Stimulated activated CD4-positive, alpha-beta T cell treated with anti-CD3 and anti-CD28 coated beads, Interleukin-15, amount 100 ng/mL, for 48 hours (primary cell): ENCODE measurements at regions not wholly inside any gene's neighbourhood (a gene's known extent, or its start where the extent isn't known, plus 50 kb on each side); places are given as distances from the start of the nearest gene placed in this dataset.

Source experiments
- DNase-seq, 2 donors: peaks; one replicate each; pipeline ENCODE4 v3.0.0-alpha.2; 2020; ENCODE audit warnings: low read depth in 2 of 2

- no peak for DNase-seq
Measured at GRCh38 chr7:38002689-38003088, 82.2 kb downstream of the EPDR1 start.

GRCh38 chr7:38006559-38006958 is 86.1 kb downstream of the EPDR1 start:
- DNase-seq, result no peak

- no peak for DNase-seq
Measured at GRCh38 chr7:38007096-38007495, 86.7 kb downstream of the EPDR1 start.

- DNase-seq, result no peak
Measured at GRCh38 chr7:38013246-38013645, 92.8 kb downstream of the EPDR1 start.

GRCh38 chr7:38016567-38016966 is 96.1 kb downstream of the EPDR1 start:
- DNase-seq, result no peak

- no peak for DNase-seq
Measured at GRCh38 chr7:38017320-38017719, 96.9 kb downstream of the EPDR1 start.

GRCh38 chr7:38020121-38020785 is 99.8 kb downstream of the EPDR1 start:
- no peak for DNase-seq

- no peak for DNase-seq
Measured at GRCh38 chr7:38021892-38022291, 101.5 kb downstream of the EPDR1 start.

- no peak for DNase-seq
Measured at GRCh38 chr7:38025815-38026214, 105.4 kb downstream of the EPDR1 start.

GRCh38 chr7:38027884-38028455 is 107.5 kb downstream of the EPDR1 start:
- DNase-seq, result no peak

GRCh38 chr7:38034062-38034908 is 113.8 kb downstream of the EPDR1 start:
- no peak for DNase-seq

GRCh38 chr7:38040831-38041230 is 120.4 kb downstream of the EPDR1 start:
- DNase-seq, result no peak

- DNase-seq, result no peak
Measured at GRCh38 chr7:38049679-38050078, 128.4 kb upstream of the STARD3NL start.

- DNase-seq, result no peak
Measured at GRCh38 chr7:38051311-38051710, 126.7 kb upstream of the STARD3NL start.

GRCh38 chr7:38051786-38052185 is 126.3 kb upstream of the STARD3NL start:
- DNase-seq, result no peak

- DNase-seq, result no peak
Measured at GRCh38 chr7:38052786-38053185, 125.3 kb upstream of the STARD3NL start.

GRCh38 chr7:38054199-38054598 is 123.8 kb upstream of the STARD3NL start:
- no peak for DNase-seq

- DNase-seq, result no peak
Measured at GRCh38 chr7:38057829-38058228, 120.2 kb upstream of the STARD3NL start.

GRCh38 chr7:38060116-38060515 is 117.9 kb upstream of the STARD3NL start:
- no peak for DNase-seq

GRCh38 chr7:38060637-38061036 is 117.4 kb upstream of the STARD3NL start:
- DNase-seq, result no peak

GRCh38 chr7:38066391-38066790 is 111.7 kb upstream of the STARD3NL start:
- DNase-seq, result no peak

GRCh38 chr7:38068461-38068860 is 109.6 kb upstream of the STARD3NL start:
- DNase-seq, result no peak

GRCh38 chr7:38069052-38069451 is 109.0 kb upstream of the STARD3NL start:
- no peak for DNase-seq
